ENCODE measurements at regions not wholly inside any gene's neighbourhood (a gene's known extent, or its start where the extent isn't known, plus 50 kb on each side); places are given as distances from the start of the nearest gene placed in this dataset.
"Not testable (repeated sequence)": the region's sequence is repeated elsewhere in the genome, so short reads cannot be mapped to it uniquely, and the experiment has no call there.

GRCh38 chr10:3636356-3637181, 148.4 kb downstream of the KLF6 start:
- no peak overlapping the region for H3K27ac Mint-ChIP-seq
- H3K36me3 Mint-ChIP-seq (ENCODE audit: low read depth) = no peaks in the 10 kb centered on the region
- H3K4me1 Mint-ChIP-seq (ENCODE audit: low read depth) = no peaks in the 10 kb centered on the region
- no peak overlapping the region for H3K4me3 Mint-ChIP-seq
- H3K27me3 Mint-ChIP-seq = no peaks in the 10 kb centered on the region
- H3K9me3 Mint-ChIP-seq = no peaks in the 10 kb centered on the region

GRCh38 chr10:3635697-3636096, 149.3 kb downstream of the KLF6 start:
- no peak overlapping the region for H3K4me3 Mint-ChIP-seq

GRCh38 chr10:3635211-3635671, 149.8 kb downstream of the KLF6 start:
- Mint-ChIP-seq H3K9me3 (no peaks in the 10 kb centered on the region), H3K4me3 (no peak overlapping the region), H3K27me3 (no peaks in the 10 kb centered on the region), H3K4me1 (ENCODE audit: low read depth) (no peaks in the 10 kb centered on the region), H3K36me3 (ENCODE audit: low read depth) (no peaks in the 10 kb centered on the region), H3K27ac (no peak overlapping the region)

More at GRCh38 chr10:3635697-3636096, 149.3 kb downstream of the KLF6 start:
- Mint-ChIP-seq H3K4me1 (ENCODE audit: low read depth) (no peaks in the 10 kb centered on the region), H3K36me3 (ENCODE audit: low read depth) (no peaks in the 10 kb centered on the region), H3K27me3 (no peaks in the 10 kb centered on the region), H3K27ac (no peak overlapping the region), H3K9me3 (no peaks in the 10 kb centered on the region)

GRCh38 chr10:3634646-3635045, 150.4 kb downstream of the KLF6 start:
- not testable (repeated sequence) for H3K4me3 Mint-ChIP-seq; H3K4me1 Mint-ChIP-seq (ENCODE audit: low read depth); H3K27me3 Mint-ChIP-seq; H3K9me3 Mint-ChIP-seq; H3K36me3 Mint-ChIP-seq (ENCODE audit: low read depth); H3K27ac Mint-ChIP-seq

- H3K36me3 Mint-ChIP-seq (ENCODE audit: low read depth) = no peaks in the 10 kb centered on the region
- no peaks in the 10 kb centered on the region for H3K9me3 Mint-ChIP-seq
- no peak overlapping the region for H3K4me3 Mint-ChIP-seq
- no peaks in the 10 kb centered on the region for H3K4me1 Mint-ChIP-seq (ENCODE audit: low read depth)
- no peaks in the 10 kb centered on the region for H3K27me3 Mint-ChIP-seq
- H3K27ac Mint-ChIP-seq = no peak overlapping the region
Observed at GRCh38 chr10:3631701-3632330, 153.2 kb downstream of the KLF6 start.

GRCh38 chr10:3631291-3631690, 153.7 kb downstream of the KLF6 start:
- no peaks in the 10 kb centered on the region for H3K27me3 Mint-ChIP-seq
- H3K9me3 Mint-ChIP-seq = no peaks in the 10 kb centered on the region
- no peak overlapping the region for H3K4me3 Mint-ChIP-seq
- H3K4me1 Mint-ChIP-seq (ENCODE audit: low read depth) = no peaks in the 10 kb centered on the region
- H3K27ac Mint-ChIP-seq = no peak overlapping the region
- H3K36me3 Mint-ChIP-seq (ENCODE audit: low read depth) = no peaks in the 10 kb centered on the region

- Mint-ChIP-seq H3K27me3 (no peaks in the 10 kb centered on the region), H3K4me1 (ENCODE audit: low read depth) (peaks cover 39% of the 10 kb centered on the region), H3K4me3 (no peak overlapping the region), H3K27ac (no peak overlapping the region), H3K36me3 (ENCODE audit: low read depth) (no peaks in the 10 kb centered on the region), H3K9me3 (peaks cover under 1% of the 10 kb centered on the region)
Observed at GRCh38 chr10:3625959-3626751, 158.9 kb downstream of the KLF6 start.

GRCh38 chr10:3624367-3624766, 160.6 kb downstream of the KLF6 start:
- no peak overlapping the region for H3K4me3 Mint-ChIP-seq
- H3K4me1 Mint-ChIP-seq (ENCODE audit: low read depth) = peaks cover 39% of the 10 kb centered on the region
- peaks cover 8% of the 10 kb centered on the region for H3K36me3 Mint-ChIP-seq (ENCODE audit: low read depth)
- H3K9me3 Mint-ChIP-seq = peaks cover 11% of the 10 kb centered on the region
- peaks cover 12% of the 10 kb centered on the region for H3K27me3 Mint-ChIP-seq
- no peak overlapping the region for H3K27ac Mint-ChIP-seq

GRCh38 chr10:3623746-3624145, 161.3 kb downstream of the KLF6 start:
- peaks cover 39% of the 10 kb centered on the region for H3K4me1 Mint-ChIP-seq (ENCODE audit: low read depth)
- no peak overlapping the region for H3K27ac Mint-ChIP-seq
- H3K36me3 Mint-ChIP-seq (ENCODE audit: low read depth) = peaks cover 8% of the 10 kb centered on the region
- H3K9me3 Mint-ChIP-seq = peaks cover 11% of the 10 kb centered on the region
- peaks cover 12% of the 10 kb centered on the region for H3K27me3 Mint-ChIP-seq
- peak overlapping the region; percentile 42 for H3K4me3 Mint-ChIP-seq

- Mint-ChIP-seq H3K4me3 (peak overlapping the region; percentile 42), H3K27ac (peak overlapping the region; percentile 90)
Observed at GRCh38 chr10:3622845-3623621, 162.0 kb downstream of the KLF6 start.

GRCh38 chr10:3622427-3622826, 162.6 kb downstream of the KLF6 start:
- peaks cover 12% of the 10 kb centered on the region for H3K27me3 Mint-ChIP-seq
- peaks cover 39% of the 10 kb centered on the region for H3K4me1 Mint-ChIP-seq (ENCODE audit: low read depth)
- peak overlapping the region; percentile 90 for H3K27ac Mint-ChIP-seq
- H3K4me3 Mint-ChIP-seq = no peak overlapping the region
- H3K36me3 Mint-ChIP-seq (ENCODE audit: low read depth) = peaks cover 8% of the 10 kb centered on the region
- H3K9me3 Mint-ChIP-seq = peaks cover 11% of the 10 kb centered on the region

More at GRCh38 chr10:3622845-3623621, 162.0 kb downstream of the KLF6 start:
- Mint-ChIP-seq H3K36me3 (ENCODE audit: low read depth) (peaks cover 8% of the 10 kb centered on the region), H3K4me1 (ENCODE audit: low read depth) (peaks cover 39% of the 10 kb centered on the region), H3K27me3 (peaks cover 12% of the 10 kb centered on the region), H3K9me3 (peaks cover 11% of the 10 kb centered on the region)

GRCh38 chr10:3620818-3621217, 164.2 kb downstream of the KLF6 start:
- no peak overlapping the region for H3K27ac Mint-ChIP-seq
- H3K4me1 Mint-ChIP-seq (ENCODE audit: low read depth) = peaks cover 35% of the 10 kb centered on the region
- H3K4me3 Mint-ChIP-seq = no peak overlapping the region
- peaks cover 11% of the 10 kb centered on the region for H3K9me3 Mint-ChIP-seq
- H3K36me3 Mint-ChIP-seq (ENCODE audit: low read depth) = peaks cover 8% of the 10 kb centered on the region
- peaks cover 12% of the 10 kb centered on the region for H3K27me3 Mint-ChIP-seq

GRCh38 chr10:3619241-3619640, 165.8 kb downstream of the KLF6 start:
- H3K27me3 Mint-ChIP-seq = peaks cover 12% of the 10 kb centered on the region
- peaks cover 27% of the 10 kb centered on the region for H3K4me1 Mint-ChIP-seq (ENCODE audit: low read depth)
- H3K36me3 Mint-ChIP-seq (ENCODE audit: low read depth) = peaks cover 8% of the 10 kb centered on the region
- H3K9me3 Mint-ChIP-seq = peaks cover 11% of the 10 kb centered on the region
- H3K4me3 Mint-ChIP-seq = no peak overlapping the region
- no peak overlapping the region for H3K27ac Mint-ChIP-seq

- peaks cover 12% of the 10 kb centered on the region for H3K27me3 Mint-ChIP-seq
- no peak overlapping the region for H3K27ac Mint-ChIP-seq
- peaks cover 4% of the 10 kb centered on the region for H3K4me1 Mint-ChIP-seq (ENCODE audit: low read depth)
- H3K4me3 Mint-ChIP-seq = no peak overlapping the region
- peaks cover 16% of the 10 kb centered on the region for H3K9me3 Mint-ChIP-seq
- peaks cover 13% of the 10 kb centered on the region for H3K36me3 Mint-ChIP-seq (ENCODE audit: low read depth)
Observed at GRCh38 chr10:3616880-3617279, 168.1 kb downstream of the KLF6 start.

Data from stimulated activated naive CD8-positive, alpha-beta T cell treated with anti-CD3 and anti-CD28 coated beads, Interleukin-15, Interleukin-2, amounts not matched to agents 100 ng/mL and 50 ng/mL, for 24 hours (primary cell).